Left cardiac atrium (tissue), 4 donors: ENCODE measurements at regions not wholly inside any gene's neighbourhood (a gene's known extent, or its start where the extent isn't known, plus 50 kb on each side); places are given as distances from the start of the nearest gene placed in this dataset.

Experiments used
- ATAC-seq, 2 donors: fragments of 200-7000 bp; cut with Tn5 transposase; one replicate each; pipeline ENCODE4 v1.9.1; 2020; ENCODE audit warnings: mild to moderate bottlenecking in 2 of 2, moderate library complexity in 2 of 2
- DNase-seq: peaks from one replicate; pipeline ENCODE4 v3.0.0-alpha.2; 2020
- intact Hi-C, 2 donors: fragments of 100-400 bp; cut with DNase I; formaldehyde crosslinking; loops; one replicate each; pipeline versions ENCODE4 v1.14.1 to v1.15.1; 2022 to 2023
- donor health status: DM: no; HTN: yes; CAD: no.
- donor health status: DM: no; HTN: yes; CAD: no; lungs with severe emphysema.
- donor health status: DM: yes; HTN: yes; CAD: no.
- donor health status: Dilated cardiomyopathy.

GRCh38 chr12:98013560-98013959 lies 501.8 kb upstream of the TMPO start:
- ATAC-seq (no peak), DNase-seq (no peak)
- intact Hi-C loops, result no loop called here

GRCh38 chr12:98018836-98019235 lies 496.6 kb upstream of the TMPO start:
- intact Hi-C loops, result no loop called here
- no peak for ATAC-seq
- no peak for DNase-seq

GRCh38 chr12:98020376-98020775 lies 495.0 kb upstream of the TMPO start:
- intact Hi-C loops, result no loop called here
- DNase-seq (no peak), ATAC-seq (no peak)

DNA sequence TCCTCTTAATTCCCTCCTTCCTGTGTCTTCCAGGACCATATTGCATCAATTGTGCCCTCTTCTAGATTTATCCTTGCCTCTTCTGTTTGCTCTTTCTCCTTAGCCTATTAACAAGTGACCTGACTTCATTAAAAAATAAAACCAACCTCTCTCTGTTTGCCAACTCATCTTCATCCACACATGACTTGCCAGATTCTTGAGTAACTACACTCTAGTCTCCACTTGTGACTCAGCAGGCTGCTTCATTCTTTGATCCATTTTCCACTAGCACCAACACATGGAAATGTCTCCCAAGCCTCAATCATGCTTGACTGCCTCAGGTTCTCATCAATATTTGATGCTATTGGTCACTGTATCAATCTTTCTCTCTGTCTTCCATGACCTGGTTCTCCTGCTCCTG lies 492.4 kb upstream of the TMPO start:
- no peak for DNase-seq
- intact Hi-C loops, result no loop called here
- ATAC-seq, result no peak

GRCh38 chr12:98037401-98038140 lies 477.8 kb upstream of the TMPO start:
- intact Hi-C loops, result no loop called here
- ATAC-seq (no peak), DNase-seq (no peak)

DNA sequence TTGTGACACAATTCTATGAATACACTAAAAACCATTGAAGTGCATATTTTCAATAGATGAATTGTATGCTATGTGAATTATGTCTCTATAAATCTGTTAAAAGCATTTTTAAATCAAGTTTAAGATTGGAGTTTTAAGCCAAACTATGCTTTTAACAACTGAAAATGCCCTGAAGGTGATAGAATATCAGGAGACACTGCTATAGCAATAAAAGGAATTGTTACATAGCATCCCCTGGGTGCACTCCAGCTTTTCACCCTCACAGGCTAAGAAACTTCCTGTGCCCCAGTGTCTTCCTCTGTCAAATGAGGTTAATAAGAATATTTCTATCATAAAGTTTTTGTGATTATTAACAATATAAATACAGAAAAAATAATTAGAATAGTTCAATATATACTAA lies 472.7 kb upstream of the TMPO start:
- intact Hi-C loops, result no loop called here
- ATAC-seq (no peak), DNase-seq (no peak)

DNA sequence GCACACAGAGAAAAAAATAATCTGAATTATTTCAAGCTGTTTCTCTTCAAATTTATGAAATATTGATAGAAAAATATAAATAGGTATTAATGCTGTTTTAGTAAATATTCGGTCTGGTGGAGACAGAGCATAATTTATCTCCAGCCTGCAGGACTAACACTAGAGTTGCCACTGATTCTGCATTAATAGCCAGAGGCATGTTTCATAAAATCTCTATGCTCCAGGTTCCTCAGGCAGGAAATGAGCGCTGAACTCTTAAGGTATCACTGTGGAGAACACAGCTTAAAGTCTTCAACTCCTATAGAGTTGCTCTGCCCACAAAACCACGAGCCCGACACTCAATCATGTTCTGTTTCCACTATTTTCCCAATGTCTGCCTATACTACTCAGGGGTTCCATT lies 470.0 kb upstream of the TMPO start:
- intact Hi-C loops, result no loop called here
- ATAC-seq (no peak), DNase-seq (no peak)

GRCh38 chr12:98048326-98048725 lies 467.1 kb upstream of the TMPO start:
- DNase-seq (no peak), ATAC-seq (no peak)
- intact Hi-C loops, result no loop called here

DNA sequence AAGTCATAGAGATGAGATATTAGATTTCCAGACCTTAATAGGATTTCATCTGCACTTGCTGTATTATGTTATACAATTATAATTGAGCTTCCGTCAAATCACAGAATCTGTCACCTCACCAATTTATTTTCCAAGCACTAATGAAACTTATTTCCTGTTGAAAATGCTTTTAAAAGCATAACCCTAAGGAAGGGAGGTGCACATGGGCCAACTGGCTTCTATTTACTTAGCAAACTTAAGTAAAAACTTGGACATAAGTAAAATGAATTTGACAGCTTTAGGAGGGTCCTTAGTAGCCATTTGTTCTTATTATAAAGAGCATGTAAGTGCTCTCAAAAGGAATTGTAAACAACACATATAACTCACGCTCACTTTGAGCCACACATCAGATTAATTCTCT lies 462.2 kb upstream of the TMPO start:
- intact Hi-C loops, result no loop called here
- ATAC-seq (no peak), DNase-seq (no peak)

DNA sequence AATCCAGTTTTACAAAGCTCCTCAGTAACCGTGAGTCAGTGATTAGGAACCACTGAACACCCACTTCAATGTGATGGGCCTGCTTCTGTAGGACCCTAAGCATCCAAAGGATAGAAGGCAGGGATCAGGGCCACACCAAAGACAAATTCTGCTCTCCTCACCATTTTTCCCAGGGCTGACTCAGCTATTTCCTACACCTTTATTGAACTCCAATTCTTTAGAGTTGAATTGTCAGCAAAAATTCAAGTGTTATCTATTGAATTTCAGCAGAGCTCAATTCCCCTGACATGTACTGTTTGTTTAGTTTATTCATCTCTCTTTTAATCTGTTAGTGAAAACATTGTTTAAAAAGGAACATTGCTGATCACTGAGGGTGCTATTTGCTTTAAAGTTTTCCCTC lies 457.7 kb upstream of the TMPO start:
- ATAC-seq (no peak), DNase-seq (no peak)
- intact Hi-C loops, result no loop called here

- no peak for DNase-seq
- ATAC-seq, result no peak
- intact Hi-C loops, result no loop called here
Observed at GRCh38 chr12:98058213-98058612, 457.2 kb upstream of the TMPO start.

- intact Hi-C loops, result no loop called here
- no peak for DNase-seq
- ATAC-seq, result no peak
Observed at GRCh38 chr12:98058838-98059237, 456.6 kb upstream of the TMPO start.

- DNase-seq (no peak), ATAC-seq (no peak)
- intact Hi-C loops, result no loop called here
Observed at GRCh38 chr12:98059659-98060343, 455.6 kb upstream of the TMPO start.

GRCh38 chr12:98060411-98060810 lies 455.0 kb upstream of the TMPO start:
- no peak for ATAC-seq
- intact Hi-C loops, result no loop called here
- DNase-seq, result no peak

DNA sequence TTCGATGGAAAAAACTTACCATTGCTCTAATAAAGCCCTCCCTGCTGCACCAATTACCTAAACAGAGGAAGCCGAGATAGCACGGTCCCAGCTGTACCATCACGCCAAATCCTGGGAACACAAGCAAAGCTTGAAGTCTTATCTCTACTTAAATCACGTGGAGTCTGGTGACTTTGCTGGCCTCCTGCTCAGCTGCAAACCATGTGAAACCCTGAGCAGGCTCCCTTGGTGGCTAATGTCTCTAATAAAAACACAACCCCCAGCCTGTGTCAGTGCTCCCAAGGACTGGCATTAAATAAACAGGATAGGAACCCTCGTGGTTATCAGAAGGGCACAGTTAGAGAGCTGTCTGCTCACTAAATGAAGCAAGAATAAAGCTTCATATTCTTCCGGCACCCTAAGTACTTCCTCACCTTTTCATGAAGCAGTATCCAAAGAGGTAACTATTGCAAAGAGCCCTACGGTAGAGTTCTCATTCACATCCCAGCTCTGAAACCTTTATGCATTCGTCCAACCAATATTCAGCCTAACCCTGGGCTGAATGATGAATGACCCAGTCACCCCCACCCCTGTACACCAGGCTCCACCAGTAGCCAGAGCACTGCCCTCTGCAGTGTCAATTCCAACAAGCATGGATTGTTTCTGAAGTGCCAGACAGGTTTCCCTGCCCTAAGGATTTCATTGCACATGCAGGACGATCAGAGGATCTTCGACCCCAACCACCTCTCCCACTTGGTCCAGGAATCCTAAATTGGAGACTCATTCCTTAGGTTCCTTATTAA lies 452.7 kb upstream of the TMPO start:
- no peak for DNase-seq
- ATAC-seq, result no peak
- intact Hi-C loops, result no loop called here

- intact Hi-C loops, result no loop called here
- no peak for ATAC-seq
- no peak for DNase-seq
Observed at GRCh38 chr12:98064501-98064900, 450.9 kb upstream of the TMPO start.

DNA sequence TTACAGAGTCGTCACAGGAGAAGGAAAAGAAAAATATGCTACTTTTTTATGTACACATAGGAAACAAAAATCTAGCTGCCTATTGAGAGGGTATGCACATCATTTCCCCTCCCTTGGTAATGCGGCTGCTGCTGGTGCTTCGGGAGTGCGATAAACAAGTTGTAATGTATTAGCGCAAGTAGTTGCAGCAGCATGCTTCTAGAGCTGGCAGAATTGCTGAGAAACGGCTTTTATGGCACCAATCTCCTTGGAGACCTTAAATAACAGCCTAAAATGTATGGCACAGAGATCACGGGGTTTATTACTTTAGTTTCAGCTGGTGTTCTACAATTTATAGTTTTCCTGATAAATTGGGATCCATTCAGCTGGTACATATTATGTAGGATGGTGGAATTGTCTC lies 447.6 kb upstream of the TMPO start:
- ATAC-seq, result no peak
- intact Hi-C loops, result no loop called here
- DNase-seq, result no peak

DNA sequence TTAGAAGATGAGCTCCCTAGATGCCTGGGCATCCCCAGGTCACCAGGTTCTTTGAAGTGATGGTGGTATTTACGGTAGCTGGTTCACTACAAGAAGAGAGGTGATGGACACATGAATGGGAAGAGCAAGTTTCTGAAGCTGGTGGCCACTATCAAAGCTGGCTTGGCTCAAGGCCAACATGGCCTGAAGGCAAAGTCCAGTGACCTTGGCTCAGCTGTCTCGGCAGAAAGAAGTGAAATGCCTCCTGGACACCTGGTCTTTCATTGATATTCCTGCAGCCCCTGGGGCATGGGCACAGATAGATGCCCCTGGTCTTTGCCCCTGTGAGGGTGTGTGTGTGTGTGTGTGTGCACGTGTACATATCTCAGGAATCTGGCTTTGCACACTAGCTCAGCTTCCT lies 441.8 kb upstream of the TMPO start:
- ATAC-seq (no peak), DNase-seq (no peak)
- intact Hi-C loops, result no loop called here

- intact Hi-C loops, result no loop called here
- ATAC-seq (no peak), DNase-seq (no peak)
Observed at GRCh38 chr12:98074286-98074685, 441.1 kb upstream of the TMPO start.

- intact Hi-C loops, result no loop called here
- no peak for ATAC-seq
Observed at GRCh38 chr12:98084391-98084790, 431.0 kb upstream of the TMPO start.

More at GRCh38 chr12:98084391-98084790, 431.0 kb upstream of the TMPO start:
- DNase-seq, result no peak
